Endodermal cell (in vitro differentiated cells): ENCODE measurements at regions not wholly inside any gene's neighbourhood (a gene's known extent, or its start where the extent isn't known, plus 50 kb on each side); places are given as distances from the start of the nearest gene placed in this dataset.

Source experiments
- DNase-seq: peaks from one replicate; pipeline ENCODE4 v3.0.0-alpha.2; 2017
- H3K27ac ChIP-seq: 2 replicates; pipeline ENCODE4 v1.5.1; 2013; ENCODE audit warnings: mild to moderate bottlenecking, low read depth, low read length, moderate library complexity
- H3K27me3 ChIP-seq: 2 replicates; pipeline ENCODE4 v1.6.1; 2013; ENCODE audit warnings: mild to moderate bottlenecking, low read length, moderate library complexity; ENCODE audit not compliant: insufficient read depth, control insufficient read depth, poor library complexity, severe bottlenecking
- H3K36me3 ChIP-seq: 2 replicates; pipeline ENCODE4 v1.7.0; 2013; ENCODE audit warnings: mild to moderate bottlenecking, low read length, moderate library complexity; ENCODE audit not compliant: control insufficient read depth, insufficient read depth
- H3K4me1 ChIP-seq: one replicate; pipeline ENCODE4 v1.7.0; 2013; ENCODE audit warnings: low read length; ENCODE audit not compliant: control insufficient read depth, insufficient read depth
- H3K4me3 ChIP-seq: 2 replicates; pipeline ENCODE4 v1.5.1; 2013; ENCODE audit warnings: mild to moderate bottlenecking, low read length, moderate library complexity
- H3K9ac ChIP-seq: 2 replicates; pipeline ENCODE4 v1.6.1; 2013; ENCODE audit warnings: mild to moderate bottlenecking, low read length, moderate library complexity; ENCODE audit not compliant: poor library complexity, severe bottlenecking; ENCODE audit errors: extremely low read depth
- H3K9me3 ChIP-seq: 2 replicates; pipeline ENCODE4 v1.6.1; 2013; ENCODE audit warnings: mild to moderate bottlenecking, low read length, moderate library complexity; ENCODE audit not compliant: control insufficient read depth
- H3K27ac Mint-ChIP-seq: 2 replicates; pipeline ENCODE4 v1.8.0; 2020; ENCODE audit warnings: mixed read lengths
- H3K27me3 Mint-ChIP-seq: 2 replicates; pipeline ENCODE4 v1.8.0; 2021; ENCODE audit warnings: mild to moderate bottlenecking, mixed read lengths; ENCODE audit not compliant: insufficient read depth
- H3K36me3 Mint-ChIP-seq: 2 replicates; pipeline ENCODE4 v1.8.0; 2020; ENCODE audit warnings: low read depth, mixed read lengths
- H3K4me1 Mint-ChIP-seq: 2 replicates; pipeline ENCODE4 v1.8.0; 2020; ENCODE audit warnings: mixed read lengths
- H3K4me3 Mint-ChIP-seq: 2 replicates; pipeline ENCODE4 v1.8.0; 2020; ENCODE audit warnings: mild to moderate bottlenecking, moderate library complexity, mixed read lengths
- H3K9me3 Mint-ChIP-seq: 2 replicates; pipeline ENCODE4 v1.8.0; 2020; ENCODE audit warnings: mild to moderate bottlenecking, mixed read lengths
- WGBS, 2 experiments: methylation state at CpG; one replicate each; pipeline versions ENCODE4 v1.1.5 to v1.1.7; 2013; ENCODE audit warnings: missing lambda C conversion rate in 2 of 2, mixed read lengths in 1 of 2; ENCODE audit not compliant: insufficient coverage in 1 of 2, insufficient read length in 1 of 2; 5-methylcytosine and 5-hydroxymethylcytosine counted together
- TF ChIP-seq, protein P1 (sequence below): fragments of 200-600 bp; sonication (generic); conservative IDR thresholded peaks from 2 replicates; pipeline ENCODE4 v1.5.0; 2021; ENCODE audit warnings: antibody characterized with exemption, mild to moderate bottlenecking

DNA sequence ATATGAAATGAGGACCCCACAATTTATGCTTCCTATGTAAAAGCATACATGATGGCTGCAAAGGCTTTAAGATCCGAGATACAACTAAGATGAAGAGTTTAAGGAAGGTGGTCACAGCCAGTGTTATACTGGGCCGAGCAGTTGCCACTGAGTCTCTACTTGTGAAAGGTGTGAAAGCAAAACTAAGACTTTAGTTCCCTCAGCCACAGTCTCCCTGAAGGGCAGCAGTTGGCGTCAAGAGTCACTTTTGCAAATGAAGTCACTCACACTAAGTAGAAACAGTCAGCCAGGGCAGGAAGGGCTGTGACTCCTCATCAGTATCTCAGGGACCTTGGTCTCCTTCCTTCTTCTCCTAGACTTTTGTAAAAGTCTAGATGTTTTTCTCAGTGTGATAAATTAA lies 191.6 kb upstream of the MCHR2 start:
- Mint-ChIP-seq H3K4me1 (peaks cover 6% of the 10 kb centered on the region), H3K27ac (no peak overlapping the region), H3K36me3 (no peaks in the 10 kb centered on the region), H3K9me3 (no peaks in the 10 kb centered on the region), H3K4me3 (no peak overlapping the region), H3K27me3 (no peaks in the 10 kb centered on the region)
- Histone ChIP-seq H3K36me3 (no peaks in the 10 kb centered on the region), H3K4me3 (no peak overlapping the region), H3K9ac (no peak overlapping the region), H3K27ac (no peak overlapping the region), H3K4me1 (no peaks in the 10 kb centered on the region), H3K9me3 (no peaks in the 10 kb centered on the region), H3K27me3 (no peaks in the 10 kb centered on the region)
- DNase-seq, result no peak
- TF ChIP-seq, protein P1, sequence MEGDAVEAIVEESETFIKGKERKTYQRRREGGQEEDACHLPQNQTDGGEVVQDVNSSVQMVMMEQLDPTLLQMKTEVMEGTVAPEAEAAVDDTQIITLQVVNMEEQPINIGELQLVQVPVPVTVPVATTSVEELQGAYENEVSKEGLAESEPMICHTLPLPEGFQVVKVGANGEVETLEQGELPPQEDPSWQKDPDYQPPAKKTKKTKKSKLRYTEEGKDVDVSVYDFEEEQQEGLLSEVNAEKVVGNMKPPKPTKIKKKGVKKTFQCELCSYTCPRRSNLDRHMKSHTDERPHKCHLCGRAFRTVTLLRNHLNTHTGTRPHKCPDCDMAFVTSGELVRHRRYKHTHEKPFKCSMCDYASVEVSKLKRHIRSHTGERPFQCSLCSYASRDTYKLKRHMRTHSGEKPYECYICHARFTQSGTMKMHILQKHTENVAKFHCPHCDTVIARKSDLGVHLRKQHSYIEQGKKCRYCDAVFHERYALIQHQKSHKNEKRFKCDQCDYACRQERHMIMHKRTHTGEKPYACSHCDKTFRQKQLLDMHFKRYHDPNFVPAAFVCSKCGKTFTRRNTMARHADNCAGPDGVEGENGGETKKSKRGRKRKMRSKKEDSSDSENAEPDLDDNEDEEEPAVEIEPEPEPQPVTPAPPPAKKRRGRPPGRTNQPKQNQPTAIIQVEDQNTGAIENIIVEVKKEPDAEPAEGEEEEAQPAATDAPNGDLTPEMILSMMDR, result no peak
- 60 to 81% methylated on average over 2 to 3 of the region's 3 CpGs for WGBS, 2 experiments

DNA sequence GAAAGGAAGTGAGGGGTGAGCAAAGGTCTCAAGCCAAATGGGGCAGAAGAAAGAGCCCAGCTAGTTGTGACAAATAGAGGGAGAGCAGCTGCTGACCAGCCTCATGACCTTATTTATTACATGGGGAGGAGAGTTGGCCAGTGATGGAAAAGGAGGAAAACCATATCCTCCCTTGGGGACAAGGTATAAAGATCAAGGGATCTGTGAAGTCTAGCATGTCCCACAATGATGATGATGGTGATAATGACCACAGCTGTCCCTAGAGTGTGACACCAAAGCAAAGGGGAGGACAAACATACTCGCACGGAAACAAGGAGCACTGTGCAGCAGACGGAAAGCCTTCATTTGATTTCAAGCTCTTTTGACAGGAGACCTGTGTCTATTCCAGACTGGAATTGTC lies 190.4 kb upstream of the MCHR2 start:
- Mint-ChIP-seq H3K4me1 (peaks cover 6% of the 10 kb centered on the region), H3K27ac (no peak overlapping the region), H3K36me3 (no peaks in the 10 kb centered on the region), H3K27me3 (no peaks in the 10 kb centered on the region), H3K9me3 (no peaks in the 10 kb centered on the region), H3K4me3 (no peak overlapping the region)
- H3K9ac ChIP-seq, result no peak overlapping the region
- no peaks in the 10 kb centered on the region for H3K4me1 ChIP-seq
- H3K36me3 ChIP-seq, result no peaks in the 10 kb centered on the region
- H3K9me3 ChIP-seq, result no peaks in the 10 kb centered on the region
- WGBS, 2 experiments, result 88 to 97% methylated on average over 3 of the region's 3 CpGs
- no peak overlapping the region for H3K27ac ChIP-seq
- no peak overlapping the region for H3K4me3 ChIP-seq
- no peaks in the 10 kb centered on the region for H3K27me3 ChIP-seq
- TF ChIP-seq, protein P1, result no peak
- DNase-seq, result no peak

DNA sequence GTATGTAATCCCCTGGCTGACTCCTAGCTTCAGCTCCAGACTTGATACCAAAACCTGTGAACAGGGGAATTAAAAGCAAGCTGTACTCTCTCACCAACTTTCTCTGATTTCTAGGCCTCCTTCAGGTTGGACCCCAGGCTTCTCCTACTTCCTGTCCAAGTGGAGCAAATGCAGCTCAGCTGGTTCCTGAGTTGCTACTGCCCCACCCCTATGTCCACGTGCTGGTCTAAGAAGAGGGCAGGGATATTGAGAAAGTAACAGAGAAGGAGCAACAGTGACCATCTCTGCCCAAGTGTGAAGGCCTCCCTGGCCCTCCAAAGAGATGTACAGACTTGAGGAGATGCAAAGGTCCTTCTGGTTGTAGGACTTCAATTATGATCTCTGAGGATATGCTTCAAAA lies 188.3 kb upstream of the MCHR2 start:
- H3K4me1 Mint-ChIP-seq, result peaks cover 6% of the 10 kb centered on the region
- WGBS, 2 experiments, result 60 to 84% methylated on average over 1 of the region's 1 CpG
- H3K27ac ChIP-seq, result no peak overlapping the region
- no peak overlapping the region for H3K4me3 ChIP-seq
- H3K9me3 ChIP-seq, result no peaks in the 10 kb centered on the region
- no peak overlapping the region for H3K4me3 Mint-ChIP-seq
- H3K27me3 Mint-ChIP-seq, result no peaks in the 10 kb centered on the region
- H3K27ac Mint-ChIP-seq, result no peak overlapping the region
- H3K9ac ChIP-seq, result no peak overlapping the region
- no peak for DNase-seq
- no peaks in the 10 kb centered on the region for H3K36me3 ChIP-seq
- TF ChIP-seq, protein P1, result no peak
- H3K9me3 Mint-ChIP-seq, result no peaks in the 10 kb centered on the region
- no peaks in the 10 kb centered on the region for H3K36me3 Mint-ChIP-seq
- no peaks in the 10 kb centered on the region for H3K27me3 ChIP-seq
- H3K4me1 ChIP-seq, result no peaks in the 10 kb centered on the region
